ENCODE measurements at regions not wholly inside any gene's neighbourhood (a gene's known extent, or its start where the extent isn't known, plus 50 kb on each side); places are given as distances from the start of the nearest gene placed in this dataset.
"Not testable (repeated sequence)": the region's sequence is repeated elsewhere in the genome, so short reads cannot be mapped to it uniquely, and the experiment has no call there.

DNA sequence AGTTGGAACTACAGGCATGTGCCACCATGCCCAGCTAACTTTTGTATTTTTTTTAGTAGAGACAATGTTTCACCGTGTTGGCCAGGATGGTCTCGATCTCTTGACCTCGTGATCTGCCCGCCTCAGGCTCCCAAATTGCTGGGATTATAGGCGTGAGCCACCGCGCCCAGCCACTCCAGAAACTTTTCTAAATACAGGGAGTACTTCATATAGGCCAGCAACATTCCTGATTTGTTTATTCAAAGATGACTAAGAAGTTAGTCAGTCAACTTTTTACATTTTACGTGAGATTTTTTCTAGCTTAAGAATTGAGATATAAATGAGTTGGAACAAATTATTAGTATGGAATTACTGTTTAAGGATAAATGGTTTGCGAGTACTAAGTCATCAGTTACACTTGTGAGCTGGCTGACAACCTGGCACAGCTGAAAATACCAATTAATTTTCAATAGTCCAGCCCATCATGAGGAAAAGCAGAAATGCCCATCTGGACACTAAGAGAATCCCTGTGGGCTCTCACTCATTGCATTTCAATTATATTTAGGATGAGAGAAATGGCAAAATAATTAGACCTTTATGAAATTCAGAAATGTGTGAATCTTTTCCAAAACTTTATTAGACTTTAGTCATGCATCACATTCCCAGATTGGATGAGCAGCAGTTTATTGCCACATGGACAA, 430.8 kb upstream of the SPATA31A3 start:
- H3K36me3 ChIP-seq (replicated peaks in 1 of 2; ENCODE audit: control insufficient read depth in 1 of 2, insufficient read depth in 2 of 2, low read length in 2 of 2); H3K79me2 ChIP-seq (ENCODE audit: insufficient read depth, low read length); H4K20me1 ChIP-seq (ENCODE audit: insufficient read depth, low read length); H3K27me3 ChIP-seq (ENCODE audit: control insufficient read depth in 2 of 2, insufficient read depth in 2 of 2, low read length in 2 of 2); H3K4me1 ChIP-seq (ENCODE audit: control insufficient read depth in 1 of 2, insufficient read depth in 2 of 2, low read length in 2 of 2); H3K9me3 ChIP-seq (replicated peaks in 1 of 2; ENCODE audit: control insufficient read depth in 1 of 2, insufficient read depth in 1 of 2, low read length in 2 of 2); H3K27ac Mint-ChIP-seq; H3K36me3 Mint-ChIP-seq; H2AFZ ChIP-seq (ENCODE audit: insufficient read depth, low read depth, low read length, poor library complexity, severe bottlenecking); H3K9ac ChIP-seq (ENCODE audit: insufficient read depth, low read length, poor library complexity, severe bottlenecking); H3K4me2 ChIP-seq (replicated peaks; ENCODE audit: extremely low read depth, low read length, poor library complexity, severe bottlenecking); H3K27ac ChIP-seq (ENCODE audit: low read depth in 1 of 2, low read length in 2 of 2); H3K9me3 Mint-ChIP-seq; H3K4me1 Mint-ChIP-seq; H3K27me3 Mint-ChIP-seq (ENCODE audit: low read depth in 3 of 3); H3K4me3 Mint-ChIP-seq; H3K4me3 ChIP-seq (replicated peaks in 1 of 3; ENCODE audit: low read depth in 2 of 3, low read length in 3 of 3); intact Hi-C loops (cut with micrococcal nuclease); DNase-seq: not testable (repeated sequence)
- no CpG with 5 or more reads among the region's 9 CpGs for WGBS (ENCODE audit: insufficient coverage)

DNA sequence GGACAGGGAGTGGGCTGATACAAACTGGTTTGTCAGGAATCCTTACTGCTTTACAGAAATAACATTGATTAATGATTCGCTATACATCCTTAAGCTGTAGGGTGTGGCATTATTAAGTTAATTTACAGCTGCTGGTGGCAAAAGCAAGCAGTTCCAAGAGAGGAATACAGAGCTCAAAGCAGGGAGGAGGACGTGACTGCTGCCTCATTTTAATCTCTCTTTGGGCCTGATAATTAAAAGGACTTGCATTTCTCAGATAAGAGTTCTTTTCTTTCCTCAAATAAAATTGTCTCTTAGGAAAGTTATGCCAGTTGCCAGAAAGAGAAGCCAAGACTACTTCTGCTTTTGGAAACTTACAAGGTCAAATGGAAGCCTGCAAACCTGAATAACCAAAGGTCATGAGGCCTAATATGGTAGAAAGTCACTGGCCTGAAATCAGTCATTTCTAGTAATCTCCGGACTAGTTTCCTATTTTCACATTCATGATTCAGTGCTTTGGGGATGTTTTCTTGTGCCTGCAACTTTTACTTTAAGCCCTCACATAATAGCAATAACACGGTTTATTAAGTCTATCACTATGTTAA, 426.2 kb upstream of the SPATA31A3 start:
- H2AFZ ChIP-seq (ENCODE audit: insufficient read depth, low read depth, low read length, poor library complexity, severe bottlenecking); H3K9me3 ChIP-seq (replicated peaks in 1 of 2; ENCODE audit: control insufficient read depth in 1 of 2, insufficient read depth in 1 of 2, low read length in 2 of 2); H3K4me3 ChIP-seq (replicated peaks in 1 of 3; ENCODE audit: low read depth in 2 of 3, low read length in 3 of 3); H3K9ac ChIP-seq (ENCODE audit: insufficient read depth, low read length, poor library complexity, severe bottlenecking); H3K27me3 Mint-ChIP-seq (ENCODE audit: low read depth in 3 of 3); H4K20me1 ChIP-seq (ENCODE audit: insufficient read depth, low read length); H3K9me3 Mint-ChIP-seq; H3K36me3 Mint-ChIP-seq; H3K36me3 ChIP-seq (replicated peaks in 1 of 2; ENCODE audit: control insufficient read depth in 1 of 2, insufficient read depth in 2 of 2, low read length in 2 of 2); H3K27me3 ChIP-seq (ENCODE audit: control insufficient read depth in 2 of 2, insufficient read depth in 2 of 2, low read length in 2 of 2); intact Hi-C loops (cut with micrococcal nuclease); H3K4me1 Mint-ChIP-seq; H3K4me1 ChIP-seq (ENCODE audit: control insufficient read depth in 1 of 2, insufficient read depth in 2 of 2, low read length in 2 of 2); H3K27ac Mint-ChIP-seq; H3K27ac ChIP-seq (ENCODE audit: low read depth in 1 of 2, low read length in 2 of 2); H3K4me2 ChIP-seq (replicated peaks; ENCODE audit: extremely low read depth, low read length, poor library complexity, severe bottlenecking); DNase-seq; H3K4me3 Mint-ChIP-seq; H3K79me2 ChIP-seq (ENCODE audit: insufficient read depth, low read length): not testable (repeated sequence)
- no CpG with 5 or more reads among the region's 4 CpGs for WGBS (ENCODE audit: insufficient coverage)

DNA sequence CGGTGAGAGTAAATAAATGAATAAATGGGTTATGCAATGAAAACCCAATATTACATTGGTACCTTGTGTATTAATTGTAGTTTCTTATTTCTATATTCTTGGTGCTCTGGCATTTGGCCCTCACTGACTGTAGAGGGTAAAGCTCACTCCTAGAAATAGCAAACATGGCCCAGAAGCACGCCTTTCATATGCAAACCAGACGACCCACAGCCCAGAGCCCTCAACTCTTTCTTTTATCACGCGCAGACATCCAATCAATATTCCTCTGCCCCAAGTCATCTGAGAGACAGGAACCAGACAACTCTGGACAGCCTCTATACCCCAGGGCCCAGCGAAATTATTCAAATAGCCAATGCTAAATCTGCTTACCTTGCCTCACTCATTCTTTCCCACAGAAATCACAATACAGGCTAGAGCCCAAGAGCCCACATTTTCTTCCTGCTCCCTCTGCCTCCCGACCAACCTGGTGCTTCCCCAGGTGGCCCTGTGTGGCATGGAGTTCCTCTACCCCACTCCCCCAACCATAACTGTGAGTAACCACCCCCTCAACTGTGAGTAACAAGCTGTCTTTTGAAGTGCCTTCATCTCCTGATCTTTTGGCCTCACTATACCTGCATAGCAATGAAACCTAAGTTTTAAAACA, 425.1 kb upstream of the SPATA31A3 start:
- H2AFZ ChIP-seq (ENCODE audit: insufficient read depth, low read depth, low read length, poor library complexity, severe bottlenecking); H3K9ac ChIP-seq (ENCODE audit: insufficient read depth, low read length, poor library complexity, severe bottlenecking); DNase-seq; H3K4me1 Mint-ChIP-seq; H3K9me3 ChIP-seq (replicated peaks in 1 of 2; ENCODE audit: control insufficient read depth in 1 of 2, insufficient read depth in 1 of 2, low read length in 2 of 2); H3K27ac ChIP-seq (ENCODE audit: low read depth in 1 of 2, low read length in 2 of 2); H3K4me2 ChIP-seq (replicated peaks; ENCODE audit: extremely low read depth, low read length, poor library complexity, severe bottlenecking); H3K36me3 ChIP-seq (replicated peaks in 1 of 2; ENCODE audit: control insufficient read depth in 1 of 2, insufficient read depth in 2 of 2, low read length in 2 of 2); H3K4me3 Mint-ChIP-seq; H3K9me3 Mint-ChIP-seq; intact Hi-C loops (cut with micrococcal nuclease); H3K4me1 ChIP-seq (ENCODE audit: control insufficient read depth in 1 of 2, insufficient read depth in 2 of 2, low read length in 2 of 2); H3K79me2 ChIP-seq (ENCODE audit: insufficient read depth, low read length); H3K4me3 ChIP-seq (replicated peaks in 1 of 3; ENCODE audit: low read depth in 2 of 3, low read length in 3 of 3); H3K36me3 Mint-ChIP-seq; H3K27ac Mint-ChIP-seq; H3K27me3 ChIP-seq (ENCODE audit: control insufficient read depth in 2 of 2, insufficient read depth in 2 of 2, low read length in 2 of 2); H4K20me1 ChIP-seq (ENCODE audit: insufficient read depth, low read length); H3K27me3 Mint-ChIP-seq (ENCODE audit: low read depth in 3 of 3): not testable (repeated sequence)
- no CpG with 5 or more reads among the region's 7 CpGs for WGBS (ENCODE audit: insufficient coverage)

DNA sequence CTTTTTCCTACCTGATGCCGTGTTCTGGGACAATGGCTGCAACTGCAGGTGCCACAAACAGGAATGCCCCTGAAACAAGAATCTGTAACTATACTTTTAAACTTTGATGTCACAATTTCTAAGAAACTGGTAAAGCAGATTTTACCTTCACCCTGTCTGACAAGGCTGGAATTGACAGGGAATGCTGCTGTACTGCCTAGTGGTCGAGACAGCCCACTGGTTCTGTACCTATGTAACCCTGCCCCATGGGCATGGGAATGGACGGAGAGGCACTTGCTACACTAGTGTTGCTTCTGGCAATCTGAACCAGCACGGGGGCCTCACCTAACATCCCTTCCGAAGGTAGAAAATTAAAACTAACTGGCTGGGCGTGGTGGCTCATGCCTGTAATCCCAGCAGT, 424.3 kb upstream of the SPATA31A3 start:
- DNase-seq; H3K4me3 ChIP-seq (replicated peaks in 1 of 3; ENCODE audit: low read depth in 2 of 3, low read length in 3 of 3); H3K27me3 Mint-ChIP-seq (ENCODE audit: low read depth in 3 of 3); H3K9me3 Mint-ChIP-seq; H3K27ac ChIP-seq (ENCODE audit: low read depth in 1 of 2, low read length in 2 of 2); H3K4me1 ChIP-seq (ENCODE audit: control insufficient read depth in 1 of 2, insufficient read depth in 2 of 2, low read length in 2 of 2); H3K27me3 ChIP-seq (ENCODE audit: control insufficient read depth in 2 of 2, insufficient read depth in 2 of 2, low read length in 2 of 2); H3K4me3 Mint-ChIP-seq; H3K4me1 Mint-ChIP-seq; H3K27ac Mint-ChIP-seq; H3K9ac ChIP-seq (ENCODE audit: insufficient read depth, low read length, poor library complexity, severe bottlenecking); H3K36me3 Mint-ChIP-seq; H3K36me3 ChIP-seq (replicated peaks in 1 of 2; ENCODE audit: control insufficient read depth in 1 of 2, insufficient read depth in 2 of 2, low read length in 2 of 2); H3K9me3 ChIP-seq (replicated peaks in 1 of 2; ENCODE audit: control insufficient read depth in 1 of 2, insufficient read depth in 1 of 2, low read length in 2 of 2); intact Hi-C loops (cut with micrococcal nuclease); H2AFZ ChIP-seq (ENCODE audit: insufficient read depth, low read depth, low read length, poor library complexity, severe bottlenecking); H3K79me2 ChIP-seq (ENCODE audit: insufficient read depth, low read length); H4K20me1 ChIP-seq (ENCODE audit: insufficient read depth, low read length); H3K4me2 ChIP-seq (replicated peaks; ENCODE audit: extremely low read depth, low read length, poor library complexity, severe bottlenecking): not testable (repeated sequence)
- WGBS (ENCODE audit: insufficient coverage), result no CpG with 5 or more reads among the region's 6 CpGs

Measured in CD14-positive monocyte (primary cell).